Forelimb muscle (tissue), 1 donor: ENCODE measurements at regions not wholly inside any gene's neighbourhood (a gene's known extent, or its start where the extent isn't known, plus 50 kb on each side); places are given as distances from the start of the nearest gene placed in this dataset.

ENCODE experiments used
- DNase-seq: peaks from one replicate; pipeline ENCODE4 v3.0.0-alpha.2; 2013; ENCODE audit warnings: low read depth

- no peak for DNase-seq
Measured at GRCh38 chr14:82134411-82134810, 600.8 kb upstream of the SEL1L start.

GRCh38 chr14:82138431-82138830, 604.8 kb upstream of the SEL1L start:
- DNase-seq = no peak

- DNase-seq = no peak
Measured at GRCh38 chr14:82146846-82147245, 613.2 kb upstream of the SEL1L start.

- DNase-seq = no peak
Measured at GRCh38 chr14:82153689-82154088, 620.0 kb upstream of the SEL1L start.

GRCh38 chr14:82159624-82160023, 626.0 kb upstream of the SEL1L start:
- DNase-seq = no peak

GRCh38 chr14:82180139-82180538, 646.5 kb upstream of the SEL1L start:
- DNase-seq = no peak

- no peak for DNase-seq
Measured at GRCh38 chr14:82182646-82183045, 649.0 kb upstream of the SEL1L start.

GRCh38 chr14:82190742-82191141, 657.1 kb upstream of the SEL1L start:
- no peak for DNase-seq

- no peak for DNase-seq
Measured at GRCh38 chr14:82192387-82192786, 658.7 kb upstream of the SEL1L start.

- DNase-seq = no peak
Measured at GRCh38 chr14:82223276-82223675, 689.6 kb upstream of the SEL1L start.

- DNase-seq = no peak
Measured at GRCh38 chr14:82224610-82225009, 691.0 kb upstream of the SEL1L start.

- DNase-seq = no peak
Measured at GRCh38 chr14:82230748-82231147, 697.1 kb upstream of the SEL1L start.

- no peak for DNase-seq
Measured at GRCh38 chr14:82238649-82239048, 705.0 kb upstream of the SEL1L start.

- DNase-seq = no peak
Measured at GRCh38 chr14:82239223-82239622, 705.6 kb upstream of the SEL1L start.

- no peak for DNase-seq
Measured at GRCh38 chr14:82244791-82245190, 711.1 kb upstream of the SEL1L start.

GRCh38 chr14:82251494-82251893, 717.8 kb upstream of the SEL1L start:
- DNase-seq = no peak

- DNase-seq = no peak
Measured at GRCh38 chr14:82270286-82270685, 736.6 kb upstream of the SEL1L start.

GRCh38 chr14:82298811-82299210, 765.2 kb upstream of the SEL1L start:
- no peak for DNase-seq

GRCh38 chr14:82309199-82309598, 775.5 kb upstream of the SEL1L start:
- DNase-seq = no peak

- no peak for DNase-seq
Measured at GRCh38 chr14:82313889-82314288, 780.2 kb upstream of the SEL1L start.

- no peak for DNase-seq
Measured at GRCh38 chr14:82328442-82328841, 794.8 kb upstream of the SEL1L start.

- DNase-seq = no peak
Measured at GRCh38 chr14:82341261-82341810, 807.7 kb upstream of the SEL1L start.

- no peak for DNase-seq
Measured at GRCh38 chr14:82342596-82342995, 808.9 kb upstream of the SEL1L start.

- no peak for DNase-seq
Measured at GRCh38 chr14:82345184-82345583, 811.5 kb upstream of the SEL1L start.

GRCh38 chr14:82354126-82354525, 820.5 kb upstream of the SEL1L start:
- DNase-seq = no peak
